GM12875 (cell line): ENCODE measurements at regions not wholly inside any gene's neighbourhood (a gene's known extent, or its start where the extent isn't known, plus 50 kb on each side); places are given as distances from the start of the nearest gene placed in this dataset.

Experiments used
- H3K4me3 ChIP-seq: one replicate; pipeline ENCODE4 v1.5.1; 2011; ENCODE audit warnings: low read depth, low read length, control low read depth
- CTCF ChIP-seq: IDR thresholded peaks from 2 replicates; pipeline ENCODE4 v1.5.1; 2011; ENCODE audit warnings: low read depth, mild to moderate bottlenecking, control low read depth, inconsistent platforms, low read length, moderate library complexity, borderline replicate concordance; ENCODE audit not compliant: insufficient read depth

GRCh38 chr10:123415523-123415922 is 250.6 kb upstream of the GPR26 start:
- no peak for TF ChIP-seq CTCF
- no peak overlapping the region for H3K4me3 ChIP-seq

- no peak for TF ChIP-seq CTCF
- no peak overlapping the region for H3K4me3 ChIP-seq
These were observed 248.7 kb upstream of the GPR26 start for GRCh38 chr10:123417414-123417813.

GRCh38 chr10:123421461-123421860 is 244.7 kb upstream of the GPR26 start:
- no peak for TF ChIP-seq CTCF
- H3K4me3 ChIP-seq, result no peak overlapping the region

- no peak for TF ChIP-seq CTCF
- no peak overlapping the region for H3K4me3 ChIP-seq
These were observed 243.9 kb upstream of the GPR26 start for GRCh38 chr10:123422261-123422660.

GRCh38 chr10:123424537-123424936 is 241.6 kb upstream of the GPR26 start:
- no peak for TF ChIP-seq CTCF
- H3K4me3 ChIP-seq, result no peak overlapping the region

GRCh38 chr10:123425680-123426079 is 240.5 kb upstream of the GPR26 start:
- TF ChIP-seq CTCF, result no peak
- H3K4me3 ChIP-seq, result no peak overlapping the region

GRCh38 chr10:123427165-123427786 is 238.9 kb upstream of the GPR26 start:
- H3K4me3 ChIP-seq, result no peak overlapping the region
- no peak for TF ChIP-seq CTCF
